Activated T-cell treated with anti-CD3 and anti-CD28 coated beads, Interleukin-2, amount 50 U/mL, for 72 hours (primary cell): ENCODE measurements at regions not wholly inside any gene's neighbourhood (a gene's known extent, or its start where the extent isn't known, plus 50 kb on each side); places are given as distances from the start of the nearest gene placed in this dataset.
"Not testable (repeated sequence)": the region's sequence is repeated elsewhere in the genome, so short reads cannot be mapped to it uniquely, and the experiment has no call there.

Experiments used
- ATAC-seq, 2 donors: fragments of 150-1000 bp; cut with Tn5 transposase; replicated peaks in 1 of 2; 2 replicates each; pipeline ENCODE4 v1.10.0; 2021; ENCODE audit warnings: moderate library complexity in 2 of 2, mild to moderate bottlenecking in 1 of 2
- DNase-seq, 2 donors: peaks; one replicate each; pipeline ENCODE4 v3.0.0; 2021 to 2022; ENCODE audit warnings: mixed read lengths in 1 of 2
- H3K27ac Mint-ChIP-seq: one replicate; pipeline ENCODE4 v1.8.0; 2022; ENCODE audit warnings: mild to moderate bottlenecking, moderate library complexity, mixed read lengths
- H3K27me3 Mint-ChIP-seq: one replicate; pipeline ENCODE4 v1.8.0; 2022; ENCODE audit warnings: low read depth, mixed read lengths
- H3K36me3 Mint-ChIP-seq, 2 donors: one replicate each; pipeline ENCODE4 v1.8.0; 2022; ENCODE audit warnings: mixed read lengths in 2 of 2, mild to moderate bottlenecking in 1 of 2; ENCODE audit not compliant: insufficient read depth in 2 of 2
- H3K4me1 Mint-ChIP-seq: one replicate; pipeline ENCODE4 v1.8.0; 2022; ENCODE audit warnings: low read depth, mixed read lengths
- H3K4me3 Mint-ChIP-seq, 2 donors: one replicate each; pipeline ENCODE4 v1.8.0; 2022; ENCODE audit warnings: mild to moderate bottlenecking in 2 of 2, mixed read lengths in 2 of 2, moderate library complexity in 2 of 2
- H3K9me3 Mint-ChIP-seq, 2 donors: one replicate each; pipeline ENCODE4 v1.8.0; 2022; ENCODE audit warnings: mixed read lengths in 2 of 2

DNA sequence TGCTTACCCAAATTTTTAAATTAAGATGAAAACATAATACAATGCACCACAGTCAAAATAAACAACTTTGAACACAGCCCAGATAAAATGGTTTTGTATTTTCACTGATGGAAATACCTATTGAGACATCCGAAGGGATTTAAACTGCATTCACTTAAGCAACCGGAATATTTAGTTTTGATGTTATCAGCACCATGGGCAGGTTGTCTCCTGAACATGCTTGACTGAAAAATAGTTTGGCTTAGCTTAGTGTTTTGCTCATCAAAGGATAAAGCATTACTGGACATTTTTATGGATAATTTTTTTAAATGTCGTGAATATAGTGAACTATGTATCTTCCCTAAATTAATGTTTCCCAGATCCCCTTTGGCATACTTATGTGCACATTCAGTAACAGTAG is 177.5 kb downstream of the GJA1 start:
- no peaks in the 10 kb centered on the region for H3K4me1 Mint-ChIP-seq
- peaks cover 0 to 3% of the 10 kb centered on the region in 2 donors for H3K9me3 Mint-ChIP-seq
- no peak overlapping the region for H3K27ac Mint-ChIP-seq
- DNase-seq (no peak), ATAC-seq (no peak)
- H3K27me3 Mint-ChIP-seq = no peaks in the 10 kb centered on the region
- no peaks in the 10 kb centered on the region for H3K36me3 Mint-ChIP-seq
- H3K4me3 Mint-ChIP-seq = no peak overlapping the region

DNA sequence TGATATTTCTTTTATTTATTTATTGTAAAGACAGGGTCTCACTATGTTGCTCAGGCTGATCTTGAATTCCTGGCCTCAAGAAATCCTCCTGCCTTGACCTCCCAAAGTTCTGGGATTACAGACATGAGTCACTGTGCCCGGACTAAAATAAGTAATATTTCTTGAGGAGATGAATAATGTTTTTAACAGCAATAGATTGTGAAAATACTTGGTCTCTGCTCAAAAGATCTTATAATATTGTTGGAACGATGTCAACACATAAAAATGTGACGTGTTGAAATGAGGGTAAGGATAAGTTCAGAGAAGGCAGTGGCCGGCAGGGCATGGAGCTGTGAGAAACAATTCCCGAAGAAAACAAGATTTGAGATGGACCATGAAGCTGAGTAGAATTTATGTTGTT is 178.7 kb downstream of the GJA1 start:
- Mint-ChIP-seq H3K4me3 (no peak overlapping the region), H3K9me3 (peaks cover 0 to 3% of the 10 kb centered on the region in 2 donors), H3K27ac (no peak overlapping the region), H3K36me3 (no peaks in the 10 kb centered on the region), H3K27me3 (no peaks in the 10 kb centered on the region), H3K4me1 (no peaks in the 10 kb centered on the region)
- no peak for DNase-seq
- ATAC-seq = no peak

DNA sequence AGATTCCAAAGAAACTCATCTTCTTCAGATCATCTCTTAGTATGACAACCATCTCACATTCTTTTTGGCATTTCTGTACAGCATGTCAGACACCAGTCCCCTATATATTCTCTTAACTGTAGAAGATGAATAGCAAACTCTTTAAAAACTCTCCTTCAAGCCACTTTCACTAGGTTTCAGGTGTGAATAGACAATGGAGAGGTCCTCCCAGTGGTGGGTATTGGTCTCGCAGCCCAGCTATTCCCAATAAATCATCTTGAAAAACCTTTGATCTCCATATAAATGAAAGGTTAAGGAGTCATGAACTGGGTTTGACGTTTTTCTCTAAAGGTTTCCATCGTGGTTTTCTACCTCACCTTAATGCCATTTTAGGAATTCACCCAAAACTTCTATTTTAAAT is 180.0 kb downstream of the GJA1 start:
- no peak overlapping the region for H3K27ac Mint-ChIP-seq
- peaks cover 0 to 3% of the 10 kb centered on the region in 2 donors for H3K9me3 Mint-ChIP-seq
- H3K36me3 Mint-ChIP-seq = no peaks in the 10 kb centered on the region
- no peaks in the 10 kb centered on the region for H3K4me1 Mint-ChIP-seq
- H3K27me3 Mint-ChIP-seq = no peaks in the 10 kb centered on the region
- DNase-seq = no peak
- ATAC-seq = no peak
- no peak overlapping the region for H3K4me3 Mint-ChIP-seq

DNA sequence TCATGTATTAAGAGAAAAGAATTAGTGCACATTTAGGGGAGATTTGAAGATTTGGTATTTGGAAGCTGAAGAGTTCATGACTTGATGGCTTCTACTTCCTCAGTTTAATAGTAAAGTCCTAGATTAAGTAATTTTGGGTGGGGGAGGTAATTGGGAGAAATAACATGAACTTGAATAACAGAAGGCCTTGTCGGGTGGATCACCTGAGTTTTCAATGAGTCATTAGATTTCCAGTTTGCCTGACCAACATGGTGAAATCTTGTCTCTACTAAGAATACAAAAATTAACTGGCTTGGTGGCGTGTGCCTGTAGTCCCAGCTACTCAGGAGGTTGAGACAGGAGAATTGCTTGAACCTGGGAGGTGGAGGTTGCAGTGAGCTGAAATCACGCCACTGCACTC is 181.0 kb downstream of the GJA1 start:
- Mint-ChIP-seq H3K9me3 (peaks cover 0 to 3% of the 10 kb centered on the region in 2 donors), H3K27me3 (no peaks in the 10 kb centered on the region), H3K36me3 (no peaks in the 10 kb centered on the region), H3K4me3 (no peak overlapping the region), H3K4me1 (no peaks in the 10 kb centered on the region), H3K27ac (no peak overlapping the region)
- no peak for ATAC-seq
- no peak for DNase-seq

DNA sequence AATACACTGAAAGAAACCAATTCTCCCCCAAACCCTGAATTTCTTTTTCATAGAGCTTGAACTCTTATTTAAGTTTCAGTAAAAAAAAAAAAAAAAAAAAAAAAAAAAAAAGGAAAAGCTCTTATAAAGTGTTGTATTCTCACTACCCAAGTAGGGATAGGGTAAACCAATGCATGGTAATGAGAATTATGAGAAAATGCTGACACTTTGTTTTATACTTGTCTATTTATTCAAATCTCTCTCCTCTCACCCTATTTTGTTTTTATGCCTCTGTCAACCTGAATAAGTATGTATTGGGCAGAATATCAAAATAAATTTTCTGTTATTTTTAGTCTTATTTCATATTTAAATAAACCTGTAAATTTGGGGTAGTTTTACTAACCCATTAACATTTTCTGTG is 181.9 kb downstream of the GJA1 start:
- DNase-seq (no peak), ATAC-seq (no peak)
- peaks cover 0 to 3% of the 10 kb centered on the region in 2 donors for H3K9me3 Mint-ChIP-seq
- no peaks in the 10 kb centered on the region for H3K36me3 Mint-ChIP-seq
- H3K4me1 Mint-ChIP-seq = no peaks in the 10 kb centered on the region
- H3K27me3 Mint-ChIP-seq = no peaks in the 10 kb centered on the region
- no peak overlapping the region for H3K27ac Mint-ChIP-seq
- H3K4me3 Mint-ChIP-seq = no peak overlapping the region

DNA sequence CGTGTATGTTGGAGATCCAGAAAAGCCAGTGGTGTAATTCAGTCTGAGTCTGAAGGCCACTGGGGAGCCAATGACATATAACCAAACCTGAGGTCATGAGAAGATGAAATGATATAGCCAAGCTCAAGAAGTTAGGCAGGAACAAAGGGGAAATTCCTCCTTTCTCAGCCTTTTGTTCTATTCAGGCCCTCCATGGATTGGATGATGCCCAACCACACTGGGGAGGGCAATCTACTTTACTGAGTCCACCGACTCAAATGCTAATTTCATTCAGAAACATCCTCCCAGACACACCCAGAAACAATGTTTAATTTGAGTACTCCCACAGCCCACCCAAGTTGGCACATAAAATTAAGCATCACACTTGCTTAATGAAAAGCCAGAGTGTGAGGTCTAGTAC is 183.6 kb downstream of the GJA1 start:
- Mint-ChIP-seq H3K27me3 (no peaks in the 10 kb centered on the region), H3K27ac (no peak overlapping the region), H3K4me1 (no peaks in the 10 kb centered on the region), H3K4me3 (no peak overlapping the region), H3K9me3 (peaks cover 0 to 4% of the 10 kb centered on the region in 2 donors), H3K36me3 (no peaks in the 10 kb centered on the region)
- ATAC-seq (no peak), DNase-seq (no peak)

DNA sequence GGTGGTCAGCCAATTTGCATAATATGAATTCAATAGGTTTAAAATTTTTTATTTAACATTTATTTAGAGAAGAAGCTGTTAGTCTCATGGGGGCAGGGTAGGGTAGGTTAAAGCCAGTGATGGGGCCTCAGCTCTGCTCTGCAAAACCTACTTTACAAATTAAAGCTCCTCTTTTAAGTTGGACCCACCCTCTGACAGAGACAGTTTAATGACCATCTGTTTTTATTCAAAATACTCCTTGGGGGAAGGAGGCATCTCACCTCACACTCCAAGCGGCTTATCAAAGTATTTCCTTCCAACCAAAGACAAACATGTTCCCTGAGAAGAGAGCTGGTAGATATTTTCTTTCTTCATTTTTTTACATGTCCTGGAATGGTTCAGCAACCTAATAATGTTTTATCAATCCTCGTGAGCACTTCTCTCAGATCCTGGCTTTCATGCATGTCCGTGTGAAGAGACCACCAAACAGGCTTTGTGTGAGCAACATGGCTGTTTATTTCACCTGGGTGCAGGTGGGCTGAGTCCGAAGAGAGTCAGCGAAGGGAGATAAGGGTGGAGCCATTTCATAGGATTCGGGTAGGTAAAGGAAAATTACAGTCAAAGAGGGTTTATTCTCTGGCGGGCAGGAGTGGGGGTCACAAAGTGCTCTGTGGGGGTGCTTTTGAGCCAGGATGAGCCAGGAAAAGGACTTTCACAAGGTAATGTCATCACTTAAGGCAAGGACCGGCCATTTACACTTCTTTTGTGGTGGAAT is 184.7 kb downstream of the GJA1 start:
- no peaks in the 10 kb centered on the region for H3K4me1 Mint-ChIP-seq
- no peak for ATAC-seq
- no peak for DNase-seq
- no peak overlapping the region for H3K4me3 Mint-ChIP-seq
- peaks cover 0 to 4% of the 10 kb centered on the region in 2 donors for H3K9me3 Mint-ChIP-seq
- peaks cover 0 to 2% of the 10 kb centered on the region in 2 donors for H3K36me3 Mint-ChIP-seq
- no peak overlapping the region for H3K27ac Mint-ChIP-seq
- H3K27me3 Mint-ChIP-seq = no peaks in the 10 kb centered on the region

DNA sequence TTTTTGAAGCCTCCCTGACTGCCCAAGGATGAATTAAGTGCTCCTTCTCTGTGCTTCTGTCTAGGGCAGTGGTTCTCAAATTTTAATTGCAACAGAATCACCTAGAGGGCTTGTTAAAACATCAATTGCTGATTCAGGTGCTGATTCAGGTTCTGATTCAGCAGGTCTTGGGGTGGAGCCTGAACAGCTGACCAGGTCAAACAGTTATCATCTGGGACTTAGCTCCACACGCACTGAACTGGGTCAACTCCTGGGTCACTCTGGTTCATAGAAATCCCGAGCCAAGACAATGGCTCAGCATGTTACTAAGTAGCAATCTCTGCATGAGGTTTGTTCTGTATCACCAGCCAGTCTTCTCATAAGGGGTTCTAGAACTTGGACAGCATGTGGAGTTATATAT is 192.3 kb downstream of the GJA1 start:
- DNase-seq (no peak), ATAC-seq (no peak)
- Mint-ChIP-seq H3K27me3 (no peaks in the 10 kb centered on the region), H3K36me3 (peaks cover 4 to 12% of the 10 kb centered on the region in 2 donors), H3K4me3 (no peak overlapping the region), H3K27ac (no peak overlapping the region), H3K4me1 (peaks cover 4% of the 10 kb centered on the region), H3K9me3 (peaks cover 4% of the 10 kb centered on the region in 2 donors)

DNA sequence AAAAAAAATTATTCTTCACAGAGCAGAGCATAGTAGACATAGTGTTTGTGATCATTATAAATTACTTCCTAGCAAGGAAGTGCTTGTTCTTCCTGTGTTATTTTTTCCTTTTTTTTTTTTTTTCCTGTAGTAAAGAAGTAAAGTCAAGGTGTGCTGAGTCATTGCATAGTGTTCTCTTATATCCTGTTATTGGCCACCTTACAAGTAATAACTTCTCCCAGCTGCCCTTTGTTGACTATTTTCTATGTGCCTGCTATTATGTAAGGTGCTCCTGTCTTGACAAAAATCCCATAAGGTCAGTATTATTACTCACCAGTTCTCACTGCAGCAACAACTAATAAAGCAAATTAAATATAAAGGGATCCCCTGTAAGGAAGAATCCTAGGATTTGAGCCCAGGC is 195.3 kb downstream of the GJA1 start:
- Mint-ChIP-seq H3K4me1 (peaks cover 4% of the 10 kb centered on the region), H3K36me3 (peaks cover 4 to 13% of the 10 kb centered on the region in 2 donors), H3K27ac (no peak overlapping the region), H3K27me3 (no peaks in the 10 kb centered on the region), H3K4me3 (no peak overlapping the region), H3K9me3 (peaks cover 4 to 7% of the 10 kb centered on the region in 2 donors)
- DNase-seq (no peak), ATAC-seq (no peak)

DNA sequence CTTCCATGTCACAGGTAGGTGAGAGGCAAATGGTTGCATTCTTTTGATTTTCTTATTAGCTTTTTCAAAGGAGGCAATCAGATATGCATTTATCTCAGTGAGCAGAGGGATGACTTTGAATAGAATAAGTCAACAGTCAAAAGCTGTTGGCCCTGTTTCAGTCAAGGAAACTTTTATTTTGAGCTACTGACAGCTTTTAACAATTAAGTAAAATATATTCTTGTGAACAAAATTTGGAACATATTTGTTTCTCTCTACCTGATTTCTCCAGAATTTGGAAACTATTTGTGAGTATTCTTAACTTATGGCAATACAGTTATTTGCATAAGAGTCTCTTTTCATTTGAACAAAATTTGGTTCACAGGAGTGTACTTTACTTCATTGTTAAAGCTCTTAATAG is 196.3 kb downstream of the GJA1 start:
- not testable (repeated sequence) for H3K27me3 Mint-ChIP-seq, H3K4me1 Mint-ChIP-seq, H3K9me3 Mint-ChIP-seq, H3K4me3 Mint-ChIP-seq, ATAC-seq, DNase-seq, H3K27ac Mint-ChIP-seq
- H3K36me3 Mint-ChIP-seq = peaks cover 4 to 12% of the 10 kb centered on the region in 2 donors

DNA sequence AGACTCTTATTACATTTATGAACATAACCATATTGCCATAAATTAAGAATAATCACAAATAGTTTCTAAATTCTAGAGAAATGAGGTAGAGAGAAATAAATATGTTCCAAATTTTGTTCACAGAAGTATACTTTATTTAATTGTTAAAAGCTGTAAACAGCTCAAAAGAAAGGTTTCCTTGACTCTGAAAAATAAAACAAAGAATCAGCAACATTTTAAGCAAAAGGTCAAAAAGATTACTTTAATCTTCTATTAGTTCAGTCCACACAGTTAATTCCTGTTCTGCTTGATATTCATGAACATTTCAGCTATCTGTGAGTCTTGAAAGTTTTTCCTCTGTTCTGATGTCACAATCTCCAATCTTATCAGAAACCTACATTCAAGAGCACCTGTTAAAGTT is 197.9 kb downstream of the GJA1 start:
- peaks cover 4% of the 10 kb centered on the region for H3K4me1 Mint-ChIP-seq
- no peaks in the 10 kb centered on the region for H3K27me3 Mint-ChIP-seq
- H3K36me3 Mint-ChIP-seq = peaks cover 4 to 12% of the 10 kb centered on the region in 2 donors
- DNase-seq (no peak), ATAC-seq (no peak)
- no peak overlapping the region for H3K4me3 Mint-ChIP-seq
- no peak overlapping the region for H3K27ac Mint-ChIP-seq
- H3K9me3 Mint-ChIP-seq = peaks cover 8% of the 10 kb centered on the region in 2 donors

DNA sequence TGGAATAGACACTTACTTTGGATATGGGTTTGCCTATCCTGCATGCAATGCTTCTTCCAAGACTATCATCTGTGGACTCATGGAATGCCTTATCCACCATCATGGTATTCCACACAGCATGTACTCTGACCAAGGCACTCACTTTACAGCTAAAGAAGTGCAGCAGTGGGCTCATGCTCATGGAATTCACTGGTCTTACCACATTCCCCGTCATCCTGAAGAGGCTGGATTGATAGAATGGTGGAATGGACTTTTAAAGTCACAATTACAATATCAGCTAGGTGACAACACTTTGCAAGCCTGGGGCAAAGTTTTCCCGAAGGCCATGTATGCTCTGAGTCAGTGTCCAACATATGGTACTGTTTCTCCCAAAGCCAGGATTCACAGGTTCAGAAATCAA is 199.1 kb downstream of the GJA1 start:
- not testable (repeated sequence) for H3K27ac Mint-ChIP-seq, DNase-seq, H3K4me3 Mint-ChIP-seq, H3K27me3 Mint-ChIP-seq, H3K9me3 Mint-ChIP-seq, ATAC-seq, H3K4me1 Mint-ChIP-seq
- H3K36me3 Mint-ChIP-seq = peaks cover 4 to 12% of the 10 kb centered on the region in 2 donors

DNA sequence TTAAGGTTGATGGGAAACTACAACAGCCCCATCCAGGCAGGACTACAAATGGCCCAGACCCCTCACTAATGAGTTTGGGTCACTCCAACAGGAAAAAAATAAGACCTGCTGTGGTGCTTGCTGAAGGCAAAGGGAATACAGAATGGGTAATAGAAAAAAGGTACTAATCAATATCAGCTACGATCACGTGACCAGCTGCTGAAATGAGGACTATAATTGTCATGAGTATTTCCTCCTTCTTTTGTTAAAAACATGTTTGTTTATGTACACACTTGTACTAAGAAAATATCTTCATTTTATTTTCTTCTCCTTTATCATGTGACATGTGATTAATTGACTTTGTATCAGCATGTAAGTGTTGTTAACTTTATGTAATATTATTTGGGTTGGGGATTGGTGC is 199.9 kb downstream of the GJA1 start:
- DNase-seq = no peak
- Mint-ChIP-seq H3K27ac (no peak overlapping the region), H3K4me1 (peaks cover 4% of the 10 kb centered on the region), H3K4me3 (no peak overlapping the region), H3K27me3 (no peaks in the 10 kb centered on the region), H3K9me3 (peaks cover 8% of the 10 kb centered on the region in 2 donors), H3K36me3 (peaks cover 4 to 12% of the 10 kb centered on the region in 2 donors)
- no peak for ATAC-seq

DNA sequence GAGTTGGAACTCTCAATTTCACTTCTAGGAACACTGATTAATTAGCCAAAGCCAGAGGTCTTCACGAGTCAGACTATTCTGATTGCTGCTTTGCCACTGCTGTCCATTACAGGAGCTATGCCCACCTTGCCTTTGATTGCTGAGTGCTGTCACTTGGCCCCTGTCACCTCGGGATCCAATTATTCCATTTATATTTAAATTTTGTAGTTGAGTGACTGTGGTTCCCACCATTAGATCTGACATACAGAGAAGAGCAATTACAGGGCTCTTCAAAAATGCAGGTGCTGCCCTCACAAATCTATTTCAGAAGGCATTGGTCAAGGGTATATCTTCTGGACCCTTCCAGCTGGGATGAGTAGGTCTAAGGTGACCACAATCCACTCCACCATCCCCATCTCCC is 200.8 kb downstream of the GJA1 start:
- DNase-seq, ATAC-seq, H3K4me1 Mint-ChIP-seq, H3K4me3 Mint-ChIP-seq, H3K27me3 Mint-ChIP-seq, H3K27ac Mint-ChIP-seq, H3K9me3 Mint-ChIP-seq: not testable (repeated sequence)
- peaks cover 4 to 11% of the 10 kb centered on the region in 2 donors for H3K36me3 Mint-ChIP-seq
